ENCODE measurements at regions not wholly inside any gene's neighbourhood (a gene's known extent, or its start where the extent isn't known, plus 50 kb on each side); places are given as distances from the start of the nearest gene placed in this dataset.

- no peak overlapping the region for H4K5ac ChIP-seq (ENCODE audit: low read depth, low read length)
- no peak overlapping the region for H2BK15ac ChIP-seq (ENCODE audit: low read depth, low read length)
- dilution Hi-C loops (cut with HindIII; ENCODE audit: low sequenced_read_pairs, unreplicated experiment) (no loop called here), intact Hi-C loops (cut with micrococcal nuclease) (no loop called here), in situ Hi-C loops (cut with MboI; ENCODE audit: low sequenced_read_pairs) (no loop called here)
- H3K27ac ChIP-seq (ENCODE audit: insufficient read depth, low read length): no peak overlapping the region
- DNase-seq: no peak
- ChIA-PET POLR2A (ENCODE audit: unreplicated experiment) (no interaction called here), CTCF (no interaction called here)
- no TSS peak for BruUV-seq (replicated peaks)
- no peaks in the 10 kb centered on the region for H3K4me1 ChIP-seq (ENCODE audit: control insufficient read depth, insufficient read depth, low read length)
- no peak overlapping the region for H3K56ac ChIP-seq (ENCODE audit: extremely low read depth, insufficient read depth, low read length)
- no peaks in the 10 kb centered on the region for H4K20me1 ChIP-seq (ENCODE audit: insufficient read depth, low read length)
- H3K9me1 ChIP-seq (ENCODE audit: insufficient read depth, low read length): no peaks in the 10 kb centered on the region
- H3K9ac ChIP-seq (ENCODE audit: low read depth, low read length): no peak overlapping the region
- peaks cover 20% of the 10 kb centered on the region for H3K9me3 ChIP-seq (ENCODE audit: control insufficient read depth, insufficient read depth, low read length)
- H3K4ac ChIP-seq (ENCODE audit: low read depth, low read length): no peak overlapping the region
- TF ChIP-seq CEBPB (IDR thresholded peaks at IDR 0.05; ENCODE audit: low read depth, low read length) (no peak), MXI1 (IDR thresholded peaks at IDR 0.05; ENCODE audit: borderline replicate concordance, low read depth, low read length) (no peak), RAD21 (IDR thresholded peaks at IDR 0.05; ENCODE audit: low read length) (no peak), MAZ (IDR thresholded peaks at IDR 0.05; ENCODE audit: borderline replicate concordance, low read depth, low read length) (no peak), CHD1 (IDR thresholded peaks at IDR 0.05; ENCODE audit: low read depth, low read length) (no peak), RFX5 (IDR thresholded peaks at IDR 0.05; ENCODE audit: low read depth, low read length) (no peak), MAFK (IDR thresholded peaks at IDR 0.05; ENCODE audit: low read depth, low read length) (no peak), RCOR1 (IDR thresholded peaks at IDR 0.05; ENCODE audit: insufficient replicate concordance, low read length) (no peak), POLR2A (IDR thresholded peaks at IDR 0.05; ENCODE audit: low read depth, low read length) (no peak), ELK1 (IDR thresholded peaks at IDR 0.05; ENCODE audit: borderline replicate concordance, low read depth, low read length) (no peak), CTCF (conservative IDR thresholded peaks at IDR 0.05; ENCODE audit: low read depth, low read length) (no peak)
- TF ChIP-seq, protein P1, sequence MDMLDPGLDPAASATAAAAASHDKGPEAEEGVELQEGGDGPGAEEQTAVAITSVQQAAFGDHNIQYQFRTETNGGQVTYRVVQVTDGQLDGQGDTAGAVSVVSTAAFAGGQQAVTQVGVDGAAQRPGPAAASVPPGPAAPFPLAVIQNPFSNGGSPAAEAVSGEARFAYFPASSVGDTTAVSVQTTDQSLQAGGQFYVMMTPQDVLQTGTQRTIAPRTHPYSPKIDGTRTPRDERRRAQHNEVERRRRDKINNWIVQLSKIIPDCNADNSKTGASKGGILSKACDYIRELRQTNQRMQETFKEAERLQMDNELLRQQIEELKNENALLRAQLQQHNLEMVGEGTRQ (IDR thresholded peaks at IDR 0.05; ENCODE audit: low read depth, low read length): no peak
- H2AK5ac ChIP-seq (ENCODE audit: low read depth, low read length): no peak overlapping the region
- no peak overlapping the region for H4K91ac ChIP-seq (ENCODE audit: insufficient read depth, low read depth, low read length)
- no peak overlapping the region for H4K8ac ChIP-seq (ENCODE audit: low read depth in 2 of 2, low read length in 2 of 2)
- H3K27me3 ChIP-seq (ENCODE audit: control insufficient read depth, insufficient read depth, low read length): no peaks in the 10 kb centered on the region
- H3K79me1 ChIP-seq (ENCODE audit: low read depth in 1 of 2, low read length in 2 of 2): no peaks in the 10 kb centered on the region
- H2BK5ac ChIP-seq (ENCODE audit: low read depth, low read length, poor library complexity, severe bottlenecking): no peak overlapping the region
- no peak overlapping the region for H2BK120ac ChIP-seq (ENCODE audit: low read depth, low read length)
- H3K14ac ChIP-seq (replicated peaks; ENCODE audit: low read depth, low read length): no peak overlapping the region
- H2AK9ac ChIP-seq (replicated peaks; ENCODE audit: low read depth, low read length, poor library complexity): no peak overlapping the region
- ATAC-seq (ENCODE audit: low read depth): no peak
- no peak overlapping the region for H2BK20ac ChIP-seq (ENCODE audit: low read depth, low read length)
- no peaks in the 10 kb centered on the region for H3K36me3 ChIP-seq (ENCODE audit: control insufficient read depth, insufficient read depth, low read length)
- no peak overlapping the region for H3K18ac ChIP-seq (ENCODE audit: low read depth, low read length)
- no peak overlapping the region for H3K23ac ChIP-seq (ENCODE audit: low read depth, low read length)
- H2AFZ ChIP-seq (replicated peaks; ENCODE audit: low read length, poor library complexity): no peak overlapping the region
- 76% methylated on average over 4 of the region's 4 CpGs; no CpG with 5 or more reads in 1 of the 2 experiments for WGBS, 2 experiments (ENCODE audit: extremely low coverage in 2 of 2, insufficient read length in 1 of 2)
- no peak overlapping the region for H3K4me3 ChIP-seq (ENCODE audit: insufficient read depth, low read depth, low read length)
- no peak overlapping the region for H3K4me2 ChIP-seq (ENCODE audit: low read depth, low read length)
Observed at GRCh38 chr10:2410049-2410448, 657.3 kb upstream of the PFKP start.
